Large intestine (tissue), 3 donors: ENCODE measurements at regions not wholly inside any gene's neighbourhood (a gene's known extent, or its start where the extent isn't known, plus 50 kb on each side); places are given as distances from the start of the nearest gene placed in this dataset.

Experiments used
- DNase-seq, 2 donors: peaks; one replicate each; pipeline versions ENCODE4 v3.0.0 to v3.0.0-alpha.2; 2013
- H3K27ac ChIP-seq: one replicate; pipeline ENCODE4 v1.5.1; 2013; ENCODE audit warnings: low read length
- H3K27me3 ChIP-seq: 2 replicates; pipeline ENCODE4 v1.6.1; 2013; ENCODE audit warnings: low read length; ENCODE audit not compliant: control insufficient read depth, insufficient read depth
- H3K36me3 ChIP-seq: 2 replicates; pipeline ENCODE4 v1.6.1; 2013; ENCODE audit warnings: low read length; ENCODE audit not compliant: control insufficient read depth, insufficient read depth
- H3K4me1 ChIP-seq: one replicate; pipeline ENCODE4 v1.6.1; 2013; ENCODE audit warnings: low read length; ENCODE audit not compliant: control insufficient read depth, insufficient read depth
- H3K4me3 ChIP-seq: one replicate; pipeline ENCODE4 v1.5.1; 2013; ENCODE audit warnings: low read length
- H3K9me3 ChIP-seq: one replicate; pipeline ENCODE4 v1.6.1; 2013; ENCODE audit warnings: mild to moderate bottlenecking, low read depth, low read length, moderate library complexity; ENCODE audit not compliant: control insufficient read depth
- WGBS: methylation state at CpG from one replicate; pipeline ENCODE4 v1.1.5; 2013; ENCODE audit warnings: low lambda C conversion rate; ENCODE audit not compliant: insufficient coverage; 5-methylcytosine and 5-hydroxymethylcytosine counted together

DNA sequence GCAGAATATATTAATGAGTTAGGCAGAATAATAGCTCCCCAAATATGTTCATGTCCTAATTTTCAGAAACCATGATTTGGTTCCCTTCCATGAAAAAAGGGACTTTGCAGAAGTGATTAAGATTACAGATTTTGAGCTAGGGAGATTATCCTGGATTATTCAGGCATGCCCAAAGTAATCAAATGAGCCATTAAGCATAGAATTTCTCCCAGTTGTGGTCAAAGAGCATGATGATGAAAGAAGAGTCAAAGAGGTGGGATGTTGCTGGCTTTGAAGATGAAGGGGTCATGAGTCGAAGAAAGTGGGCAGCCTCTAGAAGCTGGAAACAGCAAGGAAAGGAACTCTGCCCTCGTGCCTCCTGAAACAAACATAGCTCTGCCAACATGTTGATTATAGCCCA is 254.2 kb upstream of the CDIN1 start:
- no peaks in the 10 kb centered on the region for H3K36me3 ChIP-seq
- no peak overlapping the region for H3K27ac ChIP-seq
- no peaks in the 10 kb centered on the region for H3K4me1 ChIP-seq
- WGBS = 86% methylated on average over 1 of the region's 2 CpGs
- DNase-seq = no peak
- no peak overlapping the region for H3K4me3 ChIP-seq
- peaks cover 3% of the 10 kb centered on the region for H3K9me3 ChIP-seq
- no peaks in the 10 kb centered on the region for H3K27me3 ChIP-seq

DNA sequence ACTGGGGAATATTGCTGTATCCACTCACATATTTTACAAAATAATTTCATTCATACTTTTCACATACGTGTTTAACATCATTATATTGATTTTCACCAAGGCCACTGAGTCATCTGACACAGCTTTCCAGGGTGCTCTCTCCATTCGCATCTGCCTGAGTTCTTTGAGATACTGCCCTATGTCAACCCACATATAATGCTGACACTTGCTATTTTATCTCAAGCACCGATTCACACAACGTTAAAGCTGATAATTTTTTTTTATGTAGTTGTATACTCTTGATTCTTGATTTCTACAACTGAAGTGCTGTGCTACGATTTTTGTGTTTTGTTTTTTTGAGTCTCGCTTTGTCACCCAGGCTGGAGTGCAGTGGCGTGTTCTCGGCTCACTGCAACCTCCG is 249.8 kb upstream of the CDIN1 start:
- WGBS = 98% methylated on average over 4 of the region's 9 CpGs
- no peak overlapping the region for H3K4me3 ChIP-seq
- no peaks in the 10 kb centered on the region for H3K4me1 ChIP-seq
- H3K27ac ChIP-seq = no peak overlapping the region
- H3K27me3 ChIP-seq = no peaks in the 10 kb centered on the region
- no peaks in the 10 kb centered on the region for H3K36me3 ChIP-seq
- no peak for DNase-seq
- peaks cover 3% of the 10 kb centered on the region for H3K9me3 ChIP-seq

DNA sequence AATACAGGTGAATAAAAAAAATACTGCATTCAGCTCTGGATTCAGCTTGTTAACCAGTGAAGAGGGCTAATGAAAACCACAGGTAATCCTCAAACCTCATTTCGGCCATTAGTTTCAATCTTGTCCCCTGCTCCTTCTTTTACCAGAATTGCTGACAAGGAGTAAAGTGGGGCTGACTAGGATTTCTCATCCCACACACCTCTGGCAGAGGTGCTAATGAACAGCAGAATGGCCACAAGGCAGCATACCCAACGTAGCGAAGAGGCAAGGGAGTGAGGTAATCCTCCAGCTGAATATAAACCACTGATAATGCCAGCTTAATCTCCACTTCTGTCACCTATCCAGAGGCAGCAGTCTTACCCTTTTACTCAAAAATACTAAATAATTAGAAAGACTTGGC is 248.8 kb upstream of the CDIN1 start:
- 60% methylated on average over 1 of the region's 3 CpGs for WGBS
- no peaks in the 10 kb centered on the region for H3K36me3 ChIP-seq
- no peak for DNase-seq
- H3K4me3 ChIP-seq = no peak overlapping the region
- H3K4me1 ChIP-seq = no peaks in the 10 kb centered on the region
- H3K9me3 ChIP-seq = peaks cover 3% of the 10 kb centered on the region
- H3K27ac ChIP-seq = no peak overlapping the region
- no peaks in the 10 kb centered on the region for H3K27me3 ChIP-seq

DNA sequence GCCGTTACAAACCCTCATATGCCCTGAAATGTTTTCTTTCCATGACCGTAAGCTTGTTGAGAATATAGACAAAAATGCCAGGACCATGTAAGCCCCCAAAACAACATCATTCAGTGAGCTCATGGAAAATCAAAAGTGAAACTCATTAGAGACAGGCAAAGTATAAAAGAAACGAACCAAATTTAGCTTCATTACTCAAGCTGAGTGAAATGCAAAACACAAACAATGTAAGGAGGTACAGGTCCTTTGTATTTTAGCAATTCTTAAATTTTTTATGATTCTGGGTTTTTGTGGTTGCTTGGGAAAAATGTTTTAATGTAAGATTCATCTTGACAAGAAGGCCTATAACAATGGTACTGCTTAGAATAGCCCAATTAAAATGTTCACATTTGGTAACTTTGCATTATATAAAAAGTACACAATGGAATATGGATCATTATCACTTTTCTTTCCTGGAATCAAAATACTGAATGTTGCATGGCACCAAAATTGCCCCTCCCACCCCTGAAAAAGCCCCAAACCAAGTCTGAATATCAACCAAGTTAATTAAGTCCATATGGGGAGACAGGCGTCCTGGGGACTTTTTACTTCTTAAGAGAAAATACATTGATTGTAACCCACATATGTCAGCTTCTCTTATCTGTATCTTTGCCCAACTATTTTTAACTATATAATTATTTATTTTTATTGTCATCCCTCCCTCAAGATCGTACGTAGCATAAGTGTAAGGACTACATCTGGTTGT is 247.7 kb upstream of the CDIN1 start:
- 80% methylated on average over 4 of the region's 6 CpGs for WGBS
- Histone ChIP-seq H3K4me1 (no peaks in the 10 kb centered on the region), H3K27ac (no peak overlapping the region), H3K9me3 (peaks cover 3% of the 10 kb centered on the region), H3K4me3 (no peak overlapping the region), H3K36me3 (no peaks in the 10 kb centered on the region), H3K27me3 (no peaks in the 10 kb centered on the region)
- no peak for DNase-seq

DNA sequence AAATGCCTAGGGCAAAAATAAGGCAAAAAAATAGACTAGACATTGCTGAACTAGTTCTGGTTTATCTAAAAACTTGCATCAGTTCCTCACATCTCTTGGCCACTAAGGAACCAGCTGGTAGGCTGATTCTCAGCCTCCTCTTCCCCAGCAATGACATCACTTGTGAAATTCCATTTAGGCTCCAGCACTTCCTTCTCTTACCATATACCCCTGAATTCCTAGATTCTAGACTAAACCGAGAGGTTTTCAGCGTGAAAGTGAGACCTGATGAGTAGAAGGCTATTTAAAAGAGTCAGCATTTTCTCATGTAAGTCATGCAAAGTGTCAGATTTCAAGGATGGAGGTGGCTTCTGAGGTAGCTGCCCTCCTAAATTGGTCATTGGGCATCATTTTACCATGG is 247.1 kb upstream of the CDIN1 start:
- DNase-seq = no peak
- Histone ChIP-seq H3K9me3 (peaks cover 3% of the 10 kb centered on the region), H3K4me1 (no peaks in the 10 kb centered on the region), H3K27me3 (no peaks in the 10 kb centered on the region), H3K27ac (no peak overlapping the region), H3K4me3 (no peak overlapping the region), H3K36me3 (no peaks in the 10 kb centered on the region)
- WGBS = no CpG with 5 or more reads among the region's 2 CpGs

DNA sequence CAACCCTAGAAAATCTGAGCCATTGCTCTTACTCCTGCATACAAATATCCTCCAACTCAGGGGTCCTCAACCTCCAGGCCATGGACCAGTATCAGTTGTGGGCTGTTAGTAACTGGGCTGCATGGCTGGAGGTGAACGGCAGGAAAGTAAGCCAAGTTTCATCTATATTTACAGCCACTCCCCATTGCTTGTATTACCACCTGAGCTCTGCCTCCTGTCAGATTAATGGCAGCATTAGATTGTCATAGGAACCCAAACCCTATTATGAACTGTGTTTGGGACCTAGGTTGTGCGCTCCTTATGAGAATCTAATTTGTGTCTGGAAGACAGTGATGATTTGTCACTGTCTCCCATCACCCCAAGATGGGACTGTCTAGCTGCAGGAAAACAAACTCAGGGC is 246.5 kb upstream of the CDIN1 start:
- no CpG with 5 or more reads among the region's 2 CpGs for WGBS
- peaks cover 3% of the 10 kb centered on the region for H3K9me3 ChIP-seq
- no peak overlapping the region for H3K4me3 ChIP-seq
- H3K4me1 ChIP-seq = no peaks in the 10 kb centered on the region
- H3K36me3 ChIP-seq = no peaks in the 10 kb centered on the region
- no peak overlapping the region for H3K27ac ChIP-seq
- DNase-seq = no peak
- H3K27me3 ChIP-seq = no peaks in the 10 kb centered on the region

DNA sequence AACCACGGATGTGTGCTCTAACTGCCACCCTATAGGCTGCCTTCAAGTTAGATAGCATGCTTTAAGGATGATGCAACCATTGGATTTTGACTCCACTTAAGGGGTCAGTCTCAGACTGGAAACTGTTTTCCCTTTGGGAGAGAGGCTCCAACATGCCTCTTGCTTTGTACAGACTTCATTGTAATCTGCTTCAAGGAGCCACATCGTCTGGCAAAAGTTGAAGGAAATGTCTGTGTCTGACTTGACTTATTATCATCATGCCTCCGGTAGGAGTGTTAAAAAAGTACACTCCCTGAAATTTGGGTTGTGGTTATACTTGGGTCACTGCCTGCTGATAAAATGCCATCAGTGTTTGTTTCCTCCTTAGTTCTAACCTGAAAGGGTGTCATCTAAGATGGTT is 245.4 kb upstream of the CDIN1 start:
- no peak overlapping the region for H3K4me3 ChIP-seq
- no CpG with 5 or more reads among the region's 3 CpGs for WGBS
- no peaks in the 10 kb centered on the region for H3K4me1 ChIP-seq
- H3K36me3 ChIP-seq = no peaks in the 10 kb centered on the region
- H3K27ac ChIP-seq = no peak overlapping the region
- H3K9me3 ChIP-seq = no peaks in the 10 kb centered on the region
- DNase-seq = no peak
- H3K27me3 ChIP-seq = no peaks in the 10 kb centered on the region

DNA sequence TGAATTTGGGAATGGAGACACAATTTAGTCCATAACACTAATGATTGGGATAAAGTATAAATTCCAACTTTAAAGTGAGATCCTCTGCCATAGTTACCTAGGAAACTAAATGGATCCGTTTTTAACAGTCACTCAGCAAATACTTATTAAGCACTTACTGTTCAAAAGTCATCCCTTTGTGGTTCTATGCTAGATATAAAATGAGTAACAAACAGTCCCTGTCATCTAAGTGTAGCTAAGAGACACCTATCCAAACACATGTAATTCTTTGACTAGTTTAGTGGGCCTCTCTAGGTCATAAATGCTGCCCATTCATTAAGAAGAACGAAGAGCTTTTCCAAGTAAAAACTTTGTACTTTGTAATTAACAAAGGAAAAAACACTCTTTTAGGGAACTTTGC is 244.2 kb upstream of the CDIN1 start:
- Histone ChIP-seq H3K4me3 (no peak overlapping the region), H3K27ac (no peak overlapping the region), H3K36me3 (no peaks in the 10 kb centered on the region), H3K9me3 (no peaks in the 10 kb centered on the region), H3K27me3 (no peaks in the 10 kb centered on the region), H3K4me1 (no peaks in the 10 kb centered on the region)
- 100% methylated on average over 1 of the region's 2 CpGs for WGBS
- no peak for DNase-seq

DNA sequence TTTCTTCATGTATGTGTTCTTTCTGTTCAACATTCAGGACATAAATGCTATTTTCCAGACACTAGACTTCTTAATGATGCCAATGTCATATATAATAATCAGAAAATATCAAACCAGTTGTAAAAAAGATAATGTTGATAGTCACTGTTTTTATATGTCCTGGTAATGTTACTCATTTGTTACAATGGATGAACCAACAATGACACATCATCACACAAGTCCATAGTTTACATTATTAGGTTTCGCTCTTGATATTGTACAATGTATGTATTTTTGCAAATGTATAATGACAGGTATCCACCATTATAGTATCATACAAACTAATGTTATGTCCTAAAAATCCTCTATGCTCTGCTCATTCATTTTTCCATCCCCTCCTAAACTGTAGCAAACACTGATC is 243.8 kb upstream of the CDIN1 start:
- H3K27ac ChIP-seq = no peak overlapping the region
- no peaks in the 10 kb centered on the region for H3K4me1 ChIP-seq
- H3K9me3 ChIP-seq = no peaks in the 10 kb centered on the region
- H3K4me3 ChIP-seq = no peak overlapping the region
- WGBS = 100% methylated on average over 1 of the region's 1 CpG
- no peak for DNase-seq
- H3K36me3 ChIP-seq = no peaks in the 10 kb centered on the region
- H3K27me3 ChIP-seq = no peaks in the 10 kb centered on the region

DNA sequence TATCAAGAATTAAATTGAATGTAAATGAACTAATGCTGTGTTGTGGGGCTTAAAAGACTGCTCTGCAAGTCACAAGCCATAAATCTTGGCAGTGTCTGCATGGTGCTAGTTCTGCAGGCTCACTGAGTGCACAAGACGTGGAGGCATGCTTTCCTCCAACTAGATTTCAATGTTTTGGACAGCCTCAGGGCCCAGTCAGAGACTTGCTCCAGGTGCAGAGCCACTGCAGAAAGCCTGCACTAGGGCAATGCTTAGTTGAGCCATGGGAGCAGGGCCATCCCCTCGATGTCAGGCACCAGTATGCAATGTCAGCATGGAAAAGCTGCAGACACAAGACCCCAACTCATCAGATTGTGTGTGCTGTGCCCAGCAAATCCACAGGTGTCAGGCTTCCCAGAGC is 234.5 kb upstream of the CDIN1 start:
- Histone ChIP-seq H3K27ac (no peak overlapping the region), H3K4me1 (no peaks in the 10 kb centered on the region), H3K36me3 (no peaks in the 10 kb centered on the region), H3K9me3 (no peaks in the 10 kb centered on the region), H3K4me3 (no peak overlapping the region), H3K27me3 (no peaks in the 10 kb centered on the region)
- DNase-seq = no peak
- no CpG with 5 or more reads among the region's 2 CpGs for WGBS

DNA sequence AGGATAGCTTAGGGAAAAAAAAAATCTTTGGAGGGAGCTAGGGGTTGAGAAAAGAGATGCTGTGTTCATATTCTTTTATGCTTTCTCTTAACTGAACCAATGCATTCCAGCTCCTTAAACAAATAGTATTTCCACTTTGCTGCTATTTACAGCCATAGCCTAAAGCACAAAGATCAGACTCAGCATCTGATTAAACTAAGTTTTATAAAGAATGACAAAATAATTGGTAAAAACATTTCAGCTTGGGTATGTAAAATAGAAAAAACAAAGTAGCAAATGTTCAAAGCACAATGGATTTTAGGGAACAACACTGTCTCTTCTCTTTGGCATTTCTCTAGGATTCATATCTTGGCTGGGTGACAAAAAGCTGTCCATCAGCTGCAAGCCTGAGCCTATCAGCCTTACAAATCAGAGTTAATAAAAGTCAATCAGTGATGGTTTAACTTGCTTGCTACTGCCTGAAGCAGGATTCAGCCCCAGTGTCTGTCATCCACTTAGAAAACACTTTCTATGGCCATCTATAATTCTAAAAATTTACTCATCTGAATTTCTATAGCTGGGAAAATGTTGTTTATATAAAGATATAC is 232.1 kb upstream of the CDIN1 start:
- Histone ChIP-seq H3K4me1 (no peaks in the 10 kb centered on the region), H3K27me3 (no peaks in the 10 kb centered on the region), H3K36me3 (no peaks in the 10 kb centered on the region), H3K4me3 (no peak overlapping the region), H3K27ac (no peak overlapping the region), H3K9me3 (no peaks in the 10 kb centered on the region)
- no peak for DNase-seq
